ENCODE measurements at regions not wholly inside any gene's neighbourhood (a gene's known extent, or its start where the extent isn't known, plus 50 kb on each side); places are given as distances from the start of the nearest gene placed in this dataset.
A peak's percentile ranks its signal among the peaks of the same experiment; 100 is the strongest.
"Not testable (repeated sequence)": the region's sequence is repeated elsewhere in the genome, so short reads cannot be mapped to it uniquely, and the experiment has no call there.

GRCh38 chr17:5864741-5865657 lies 205.2 kb upstream of the WSCD1 start:
- DNase-seq (ENCODE audit: low read depth, low spot score): no peak

DNA sequence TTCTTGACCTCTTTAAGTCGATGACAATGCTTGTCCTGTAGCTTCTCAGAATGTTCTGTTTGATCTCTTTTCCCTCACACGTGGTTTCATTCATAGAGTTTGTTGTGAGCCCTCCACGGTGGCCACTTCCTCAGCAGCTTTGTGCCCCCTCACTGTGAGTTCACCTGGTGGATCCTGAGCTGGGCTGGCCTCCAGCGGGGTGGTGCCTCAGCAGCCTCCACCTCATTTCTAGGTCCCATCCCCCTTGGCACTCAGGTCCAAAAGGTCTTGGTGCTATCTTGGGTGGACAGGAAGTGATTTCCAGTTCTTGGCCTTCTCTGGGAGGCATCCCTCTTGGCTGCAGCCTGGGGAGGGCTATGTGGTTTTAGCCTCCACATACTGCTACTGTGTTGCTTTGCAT lies 203.2 kb upstream of the WSCD1 start:
- no peak for DNase-seq (ENCODE audit: low read depth, low spot score)

DNA sequence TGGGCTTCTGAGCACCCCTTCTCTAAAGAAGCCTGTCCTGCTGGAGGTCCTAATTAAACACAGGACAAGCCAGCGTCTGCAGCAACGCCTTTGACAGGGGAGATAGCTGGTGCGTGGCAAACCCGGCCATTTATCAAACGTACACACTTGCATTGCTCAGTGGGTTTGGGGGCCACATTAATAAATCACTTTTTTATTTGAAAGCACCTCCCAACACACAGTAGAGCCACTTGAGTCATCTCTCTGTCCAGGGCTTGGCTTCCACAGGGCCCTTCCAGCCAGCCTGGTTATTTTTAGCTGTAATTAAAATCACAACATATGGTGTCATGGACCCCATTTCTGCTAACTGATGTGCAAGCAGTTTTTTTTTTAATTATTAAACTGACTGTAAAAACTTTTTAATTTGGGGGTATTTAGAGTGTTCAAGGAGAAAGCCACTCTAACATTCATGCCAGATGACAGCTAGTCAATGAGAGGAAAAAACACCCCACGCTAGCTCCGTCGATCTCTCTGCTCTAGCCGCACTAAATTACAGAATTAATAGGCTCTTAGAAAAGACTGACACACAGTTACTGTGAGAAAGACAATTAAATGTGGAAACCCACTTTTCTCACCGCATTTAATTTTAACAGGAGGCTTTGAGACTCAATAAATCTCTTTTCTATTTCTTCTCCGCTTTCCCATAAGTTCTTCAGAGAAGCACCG lies 201.0 kb upstream of the WSCD1 start:
- DNase-seq (ENCODE audit: low read depth, low spot score): no peak

DNA sequence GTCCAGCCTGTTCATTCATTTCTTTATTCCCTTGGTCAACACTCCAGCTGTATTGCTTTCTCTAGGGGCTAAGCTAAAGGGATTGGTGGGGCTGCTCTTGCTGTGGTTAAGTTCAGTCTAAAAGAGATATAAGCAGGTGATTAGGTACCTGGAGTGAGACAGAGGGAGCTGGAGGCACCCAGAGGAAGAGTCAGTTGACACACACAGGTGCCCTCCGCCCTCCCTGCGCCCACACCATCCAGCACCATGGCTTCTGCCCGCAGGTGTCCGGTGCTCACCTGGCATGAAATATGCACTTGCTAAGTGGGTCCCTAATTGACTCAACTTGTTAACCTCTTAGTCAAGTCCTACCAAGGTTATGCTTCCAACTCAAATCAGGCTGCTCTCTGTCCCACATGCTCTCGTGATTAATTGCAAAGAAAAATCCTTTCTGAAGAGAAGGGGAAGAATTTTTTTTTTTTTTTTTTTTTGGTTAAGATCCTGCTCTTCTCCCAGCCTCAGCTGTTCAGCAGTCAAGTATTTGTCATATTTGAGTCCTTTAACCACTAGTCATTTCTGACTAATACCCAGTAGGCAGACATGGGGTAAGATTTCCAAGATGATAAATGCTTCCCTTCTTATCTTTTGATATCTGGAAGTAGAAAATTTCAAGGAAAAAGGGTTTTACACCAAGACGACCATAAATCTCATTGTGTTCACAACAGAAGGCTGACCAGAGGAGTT lies 199.8 kb upstream of the WSCD1 start:
- DNase-seq (ENCODE audit: low read depth, low spot score): no peak

DNA sequence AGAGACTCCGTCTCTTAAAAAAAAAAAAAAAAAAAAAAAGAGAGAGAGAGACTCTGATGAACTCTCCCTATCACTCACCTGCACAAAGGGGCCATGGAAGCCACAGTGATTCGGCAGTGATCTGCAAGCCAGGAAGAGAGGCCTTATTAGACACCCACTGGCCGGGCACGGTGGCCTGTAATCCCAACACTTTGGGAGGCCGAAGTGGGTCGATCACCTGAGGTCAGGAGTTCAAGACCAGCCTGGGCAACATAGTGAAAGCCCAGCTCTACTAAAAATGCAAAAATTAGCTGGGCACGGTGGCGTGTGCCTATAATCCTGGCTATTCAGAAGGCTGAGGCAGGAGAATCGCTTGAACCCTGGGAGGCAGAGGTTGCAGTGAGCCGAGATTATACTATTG lies 198.5 kb upstream of the WSCD1 start:
- DNase-seq (ENCODE audit: low read depth, low spot score): no peak

- DNase-seq (ENCODE audit: low read depth, low spot score): no peak
Observed at GRCh38 chr17:5872831-5873230, 197.3 kb upstream of the WSCD1 start.

DNA sequence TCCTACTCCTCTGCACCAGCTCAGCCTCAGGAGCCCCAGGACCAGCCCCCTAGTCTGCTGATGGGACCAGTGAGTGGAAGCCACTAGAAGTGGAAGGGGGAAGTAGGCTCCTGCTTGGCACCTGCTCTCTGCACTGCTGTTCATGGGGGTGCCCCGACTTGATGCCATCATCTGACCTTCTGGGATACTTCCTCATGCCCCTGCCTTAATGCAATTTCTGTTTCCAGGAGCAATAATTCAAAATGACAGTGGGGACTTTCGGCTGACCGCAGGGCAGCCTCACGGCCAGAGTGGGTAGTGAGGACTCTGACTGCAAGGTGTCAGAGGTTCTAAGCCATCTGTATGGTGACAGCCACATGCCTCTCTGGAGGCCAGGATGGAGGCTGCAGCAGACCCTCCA lies 196.4 kb upstream of the WSCD1 start:
- DNase-seq (ENCODE audit: low read depth, low spot score): no peak

DNA sequence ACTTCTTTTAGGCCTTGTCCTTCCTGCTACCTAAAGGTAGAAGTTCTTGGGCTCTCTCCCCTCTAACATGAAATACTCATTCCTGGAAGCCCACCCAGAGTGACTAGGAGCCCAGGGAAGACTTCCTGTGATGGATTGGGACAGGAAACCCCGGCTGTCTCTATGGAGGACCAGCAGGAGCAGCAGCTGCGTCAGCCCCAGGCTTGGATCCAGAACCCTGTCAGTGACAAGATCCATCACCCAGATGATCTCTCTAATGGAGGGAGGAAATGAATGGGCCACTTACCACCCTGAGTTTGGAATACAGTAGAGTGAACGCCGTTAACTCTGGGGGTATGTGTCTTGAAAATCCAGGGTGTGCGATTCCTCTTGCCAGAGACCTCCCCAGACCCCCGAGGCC lies 195.7 kb upstream of the WSCD1 start:
- no peak for DNase-seq (ENCODE audit: low read depth, low spot score)

- DNase-seq (ENCODE audit: low read depth, low spot score): no peak
Observed at GRCh38 chr17:5877366-5877765, 192.8 kb upstream of the WSCD1 start.

DNA sequence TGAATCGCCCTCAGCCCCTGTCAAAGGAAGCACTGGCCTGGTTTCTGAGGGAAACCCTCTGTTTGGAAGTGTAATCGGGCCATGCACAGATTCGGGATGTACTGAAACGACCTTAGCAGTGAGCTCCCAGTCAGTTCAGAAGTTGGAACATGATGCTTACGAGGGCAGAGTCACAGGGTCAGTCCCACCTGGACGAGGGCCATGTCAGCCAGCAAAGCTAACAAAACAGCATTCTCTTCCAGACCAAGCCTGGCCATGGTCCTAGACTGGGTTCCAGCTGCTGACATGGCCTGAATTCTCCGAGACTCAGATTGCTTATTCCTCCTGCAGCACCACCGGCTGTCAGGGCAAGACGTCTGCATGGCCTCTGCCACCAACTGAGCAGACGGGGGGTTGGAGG lies 192.2 kb upstream of the WSCD1 start:
- DNase-seq (ENCODE audit: low read depth, low spot score): peak; percentile 67

DNA sequence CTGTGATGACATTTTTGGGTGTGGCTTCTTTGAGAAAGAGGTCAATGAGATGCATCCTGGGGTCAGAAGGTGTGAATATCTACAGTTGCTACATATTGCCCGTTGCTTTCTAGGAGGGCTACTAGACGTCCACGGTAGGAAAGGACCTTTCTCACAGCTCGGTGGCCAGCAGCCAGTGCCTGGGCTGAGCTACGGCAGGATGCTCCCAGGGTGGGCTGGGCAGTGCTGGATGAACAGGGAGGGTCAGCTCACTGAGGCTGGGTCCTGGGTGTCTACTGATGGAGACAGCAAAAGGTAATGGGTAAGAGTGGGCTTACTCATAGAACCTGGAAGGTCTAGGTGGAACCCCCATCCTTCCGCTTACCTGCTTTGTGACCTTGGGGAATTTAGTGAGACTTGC lies 188.3 kb upstream of the WSCD1 start:
- DNase-seq (ENCODE audit: low read depth, low spot score): no peak

GRCh38 chr17:5883775-5884665 lies 186.2 kb upstream of the WSCD1 start:
- DNase-seq (ENCODE audit: low read depth, low spot score): no peak

DNA sequence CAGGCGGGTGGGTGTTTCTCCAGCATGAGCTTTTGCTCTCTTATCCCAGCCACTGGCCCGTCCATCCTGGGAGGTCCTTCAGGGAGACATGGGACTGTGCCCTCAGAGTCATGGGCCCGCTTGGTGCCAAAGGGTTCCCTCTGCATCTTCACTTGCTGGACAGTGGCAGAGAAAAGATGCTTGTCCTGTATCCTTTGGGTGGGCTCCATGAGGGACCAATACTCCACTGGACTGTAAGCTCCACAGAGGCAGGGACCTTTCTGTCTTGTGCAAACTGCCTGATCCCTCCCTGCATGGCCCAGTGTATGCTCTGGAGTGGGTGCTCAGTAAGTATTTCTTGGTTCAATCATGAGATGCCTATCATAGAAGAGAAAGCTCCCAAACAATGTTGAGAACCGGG lies 184.8 kb upstream of the WSCD1 start:
- no peak for DNase-seq (ENCODE audit: low read depth, low spot score)

DNA sequence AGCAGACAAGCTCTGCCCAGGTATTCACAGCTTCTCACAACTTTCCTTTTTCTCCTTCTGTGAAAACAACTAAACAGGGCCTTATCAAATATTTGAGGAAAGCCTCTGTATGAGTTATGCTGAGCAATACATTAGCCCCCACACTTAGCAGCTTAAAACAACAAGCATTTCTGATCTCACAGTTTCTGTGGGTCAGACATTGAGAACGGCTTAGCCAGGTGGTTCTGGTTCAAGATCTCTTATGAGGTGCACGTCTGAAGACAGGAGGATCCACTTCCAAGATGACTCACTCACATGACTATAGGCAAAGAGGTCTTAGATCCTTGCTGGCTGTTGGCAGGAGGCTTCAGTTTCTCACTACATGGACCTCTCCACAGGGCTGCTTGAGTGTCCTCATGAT lies 181.4 kb upstream of the WSCD1 start:
- DNase-seq (ENCODE audit: low read depth, low spot score): peak; percentile 18

DNA sequence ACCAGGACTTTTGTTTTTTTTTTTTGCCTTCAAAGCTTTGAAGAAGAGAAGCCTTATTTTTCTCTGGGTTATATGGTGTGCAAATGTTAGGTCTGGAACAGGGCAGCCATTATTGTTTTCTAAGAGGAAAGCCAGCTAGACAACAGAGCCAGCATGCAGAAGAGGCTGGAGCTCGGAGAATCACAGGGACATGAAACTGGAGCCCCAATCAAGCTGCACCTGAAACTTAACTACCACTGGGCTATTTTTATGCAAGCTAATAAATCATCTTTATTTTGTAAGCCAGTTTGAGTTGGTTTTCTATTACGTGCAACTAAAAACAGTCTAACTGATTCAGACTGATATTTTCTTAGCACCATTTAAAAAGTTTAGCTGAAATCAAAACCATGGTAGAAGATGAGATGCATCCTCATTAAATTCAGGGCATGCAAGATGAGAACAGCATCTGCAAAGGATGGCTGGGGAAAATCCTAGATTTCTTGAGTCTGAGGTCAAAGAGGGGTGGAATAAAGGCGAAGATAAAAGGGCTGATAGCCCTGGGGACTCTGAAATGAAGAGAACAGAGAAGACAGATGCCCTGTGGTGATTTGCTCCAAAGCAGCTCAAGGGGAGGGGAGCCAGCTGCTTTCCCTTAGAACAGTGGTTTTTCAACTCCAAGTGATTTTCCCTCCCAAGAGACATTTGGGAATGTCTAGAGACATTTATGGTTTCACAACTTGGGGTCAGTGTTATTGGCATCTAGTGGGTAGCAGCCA lies 177.1 kb upstream of the WSCD1 start:
- DNase-seq (ENCODE audit: low read depth, low spot score): no peak

DNA sequence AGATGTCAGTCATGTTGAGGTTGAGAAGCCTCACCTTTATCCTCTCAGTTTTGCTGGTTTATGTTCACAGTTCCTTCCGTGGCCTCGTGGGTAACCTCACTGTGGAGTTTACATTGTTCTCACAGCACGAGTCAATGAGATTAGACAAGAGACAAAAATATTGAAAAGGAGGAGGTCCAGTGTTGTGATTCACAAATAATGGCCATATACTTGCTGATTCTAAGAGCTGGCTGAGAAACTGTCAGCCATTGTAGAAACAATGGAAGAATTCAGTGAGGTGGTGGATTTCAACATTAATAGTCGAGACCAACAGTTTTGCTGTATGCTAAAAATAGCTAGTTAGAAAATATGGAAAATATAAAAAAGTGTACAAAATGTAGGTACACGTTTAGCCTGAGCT lies 176.4 kb upstream of the WSCD1 start:
- no peak for DNase-seq (ENCODE audit: low read depth, low spot score)

- DNase-seq (ENCODE audit: low read depth, low spot score): no peak
Observed at GRCh38 chr17:5895276-5895675, 174.9 kb upstream of the WSCD1 start.

- DNase-seq (ENCODE audit: low read depth, low spot score): no peak
Observed at GRCh38 chr17:5896215-5896614, 174.0 kb upstream of the WSCD1 start.

GRCh38 chr17:5897275-5897911 lies 172.8 kb upstream of the WSCD1 start:
- DNase-seq (ENCODE audit: low read depth, low spot score): peak; percentile 56

DNA sequence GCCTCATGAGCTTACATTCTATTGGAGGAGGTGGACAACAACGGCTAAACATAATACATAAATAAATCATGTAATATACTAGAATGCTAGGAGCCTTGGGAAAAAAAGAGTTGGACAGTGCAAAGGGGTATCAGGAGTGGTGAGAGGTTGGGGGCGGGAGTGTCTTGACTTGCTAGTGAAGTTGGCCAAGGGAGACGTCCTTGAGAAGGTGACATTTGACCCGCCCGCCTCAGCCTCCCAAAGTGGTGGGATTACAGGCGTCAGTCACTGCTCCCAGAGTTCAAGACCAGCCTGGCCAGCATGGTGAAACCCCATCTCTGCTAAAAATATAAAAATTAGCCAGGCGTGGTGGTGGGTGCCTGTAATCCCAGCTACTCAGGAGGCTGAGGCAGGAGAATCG lies 172.2 kb upstream of the WSCD1 start:
- DNase-seq (ENCODE audit: low read depth, low spot score): not testable (repeated sequence)

Measured in astrocyte of the hippocampus (primary cell).